ENCODE measurements at regions not wholly inside any gene's neighbourhood (a gene's known extent, or its start where the extent isn't known, plus 50 kb on each side); places are given as distances from the start of the nearest gene placed in this dataset.
"Not testable (repeated sequence)": the region's sequence is repeated elsewhere in the genome, so short reads cannot be mapped to it uniquely, and the experiment has no call there.

DNA sequence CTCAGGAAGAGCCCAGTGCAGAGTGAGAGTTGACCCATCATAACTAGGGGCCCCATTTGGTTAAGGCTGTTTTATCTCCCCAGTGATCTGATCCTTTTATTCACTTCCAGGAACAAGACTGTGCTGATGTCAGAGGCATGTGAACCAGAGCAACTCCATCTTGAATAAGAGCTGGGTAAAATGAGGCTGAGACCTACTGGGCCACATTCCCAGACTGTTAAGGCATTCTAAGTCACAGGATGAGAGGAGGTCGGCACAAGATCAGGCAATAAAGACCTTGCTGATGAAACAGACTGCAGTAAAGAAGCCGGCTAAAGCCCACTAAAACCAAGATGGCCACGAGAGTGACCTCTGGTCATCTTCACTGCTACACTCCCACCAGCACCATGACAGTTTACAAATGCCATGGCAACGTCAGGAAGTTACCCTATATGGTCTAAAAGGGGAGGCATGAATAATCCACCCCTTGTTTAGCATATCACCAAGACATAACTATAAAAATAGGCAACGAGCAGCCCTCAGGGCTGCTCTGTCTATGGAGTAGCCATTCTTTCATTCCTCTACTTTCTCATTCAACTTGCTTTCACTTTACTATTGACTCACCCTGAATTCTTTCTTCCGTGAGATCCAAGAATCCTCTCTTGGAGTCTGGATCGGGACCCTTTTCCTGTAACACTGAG is 55.3 kb upstream of the CHST15 start:
- TF ChIP-seq EP300, POLR2A, POLR2AphosphoS5 (IDR thresholded peaks at IDR 0.05): not testable (repeated sequence)
- TF ChIP-seq, protein P1, sequence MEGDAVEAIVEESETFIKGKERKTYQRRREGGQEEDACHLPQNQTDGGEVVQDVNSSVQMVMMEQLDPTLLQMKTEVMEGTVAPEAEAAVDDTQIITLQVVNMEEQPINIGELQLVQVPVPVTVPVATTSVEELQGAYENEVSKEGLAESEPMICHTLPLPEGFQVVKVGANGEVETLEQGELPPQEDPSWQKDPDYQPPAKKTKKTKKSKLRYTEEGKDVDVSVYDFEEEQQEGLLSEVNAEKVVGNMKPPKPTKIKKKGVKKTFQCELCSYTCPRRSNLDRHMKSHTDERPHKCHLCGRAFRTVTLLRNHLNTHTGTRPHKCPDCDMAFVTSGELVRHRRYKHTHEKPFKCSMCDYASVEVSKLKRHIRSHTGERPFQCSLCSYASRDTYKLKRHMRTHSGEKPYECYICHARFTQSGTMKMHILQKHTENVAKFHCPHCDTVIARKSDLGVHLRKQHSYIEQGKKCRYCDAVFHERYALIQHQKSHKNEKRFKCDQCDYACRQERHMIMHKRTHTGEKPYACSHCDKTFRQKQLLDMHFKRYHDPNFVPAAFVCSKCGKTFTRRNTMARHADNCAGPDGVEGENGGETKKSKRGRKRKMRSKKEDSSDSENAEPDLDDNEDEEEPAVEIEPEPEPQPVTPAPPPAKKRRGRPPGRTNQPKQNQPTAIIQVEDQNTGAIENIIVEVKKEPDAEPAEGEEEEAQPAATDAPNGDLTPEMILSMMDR (IDR thresholded peaks at IDR 0.05), result not testable (repeated sequence)

Data from sigmoid colon (tissue), 4 donors.